Inferior parietal cortex (tissue), 1 donor: ENCODE measurements at regions not wholly inside any gene's neighbourhood (a gene's known extent, or its start where the extent isn't known, plus 50 kb on each side); places are given as distances from the start of the nearest gene placed in this dataset.
"Not testable (repeated sequence)": the region's sequence is repeated elsewhere in the genome, so short reads cannot be mapped to it uniquely, and the experiment has no call there.

Source experiments
- DNase-seq: peaks from one replicate; pipeline ENCODE4 v3.0.0-alpha.2; 2016; ENCODE audit errors: extremely low spot score

DNA sequence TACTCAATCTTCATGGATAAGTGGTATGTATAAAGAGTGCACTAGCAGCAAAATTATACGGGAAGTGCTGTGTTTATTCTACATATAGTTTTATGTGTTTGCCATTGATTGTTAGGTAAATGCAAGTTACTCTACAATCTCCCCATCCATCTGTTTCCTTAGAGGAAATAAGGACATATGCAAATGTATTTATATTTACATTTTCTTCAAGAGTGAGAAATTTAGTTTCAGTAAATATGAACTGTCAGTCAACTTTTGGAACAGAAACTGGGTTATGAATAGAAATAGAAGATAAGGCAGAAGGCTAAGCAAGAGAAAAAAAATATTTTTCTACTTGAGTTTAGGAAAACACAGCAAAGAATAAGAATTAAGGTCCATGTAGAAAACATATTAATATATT, 176.1 kb upstream of the KLHL1 start:
- no peak for DNase-seq

DNA sequence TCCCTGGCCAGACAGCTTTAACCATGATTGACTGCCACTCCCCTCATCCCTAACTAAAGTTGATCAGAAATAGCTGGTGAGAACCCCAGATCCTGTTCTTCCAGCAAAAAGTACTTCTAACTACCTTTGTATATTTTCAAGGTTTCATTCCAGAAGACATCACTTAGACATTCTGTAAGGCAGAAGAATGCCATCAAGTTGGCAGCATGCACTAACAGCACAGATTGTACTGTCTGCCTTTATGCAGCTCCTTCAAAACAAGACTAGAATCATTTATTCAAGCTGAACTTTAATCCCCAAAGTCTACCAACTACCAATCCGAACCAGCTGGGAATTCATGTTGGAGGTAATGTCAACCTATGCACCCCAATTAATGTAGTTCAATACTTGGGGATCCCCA, 167.6 kb upstream of the KLHL1 start:
- no peak for DNase-seq

- no peak for DNase-seq
Observed at GRCh38 chr13:70255406-70255991, 147.2 kb upstream of the KLHL1 start.

GRCh38 chr13:70253834-70254233, 145.6 kb upstream of the KLHL1 start:
- DNase-seq, result no peak

GRCh38 chr13:70253411-70253810, 145.2 kb upstream of the KLHL1 start:
- no peak for DNase-seq

DNA sequence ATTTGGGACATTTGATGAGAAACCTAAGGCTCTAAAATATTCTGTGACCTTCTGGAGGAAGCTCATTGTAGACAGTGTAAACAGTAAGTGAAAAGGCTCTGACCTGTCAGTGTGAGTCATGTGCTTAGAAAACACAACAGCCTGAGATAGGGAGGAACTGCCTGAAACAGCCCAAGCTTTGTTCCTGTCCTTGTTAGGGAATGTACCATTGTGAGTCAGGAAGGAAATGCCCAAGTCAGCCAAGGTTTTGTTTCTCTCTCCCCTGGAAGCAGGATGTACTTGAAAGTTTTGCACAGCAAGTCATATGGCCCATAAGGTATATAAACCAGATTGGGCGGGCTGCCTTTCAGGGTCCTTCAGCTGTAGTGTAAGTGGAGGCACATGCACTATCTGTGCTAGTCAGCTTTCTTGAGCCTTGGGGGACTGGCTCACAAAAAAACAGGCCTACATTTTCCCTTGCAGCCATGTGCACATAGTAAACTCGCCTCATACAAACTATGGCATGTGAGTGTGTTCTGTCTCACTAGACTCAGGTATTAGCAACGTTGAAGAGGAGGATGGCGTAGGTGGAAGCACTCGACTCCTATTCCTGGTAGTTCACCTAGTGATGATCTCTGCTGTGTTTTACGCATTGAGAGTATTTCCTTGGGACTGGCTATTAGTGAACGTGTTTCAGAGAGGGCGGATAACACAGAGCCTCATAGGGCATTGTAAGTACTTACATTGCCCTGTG, 141.2 kb upstream of the KLHL1 start:
- no peak for DNase-seq

DNA sequence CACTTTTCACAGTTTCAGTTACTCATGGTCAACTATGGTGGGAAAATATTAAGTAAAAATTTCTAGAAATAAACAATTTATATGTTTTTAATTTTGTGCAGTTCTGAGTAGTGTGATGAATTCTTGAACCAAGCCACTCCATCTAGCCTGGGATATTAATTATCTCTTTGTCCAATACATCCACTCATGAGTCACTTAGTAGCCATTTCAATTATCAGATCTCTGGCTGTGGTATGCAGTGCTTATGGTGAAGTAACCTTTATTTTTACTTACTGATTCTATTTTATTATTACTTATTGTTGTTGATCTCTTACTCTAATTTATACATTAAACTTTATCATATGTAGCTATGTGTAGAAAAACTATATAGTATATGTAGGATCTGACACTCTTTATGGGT, 128.9 kb upstream of the KLHL1 start:
- no peak for DNase-seq

DNA sequence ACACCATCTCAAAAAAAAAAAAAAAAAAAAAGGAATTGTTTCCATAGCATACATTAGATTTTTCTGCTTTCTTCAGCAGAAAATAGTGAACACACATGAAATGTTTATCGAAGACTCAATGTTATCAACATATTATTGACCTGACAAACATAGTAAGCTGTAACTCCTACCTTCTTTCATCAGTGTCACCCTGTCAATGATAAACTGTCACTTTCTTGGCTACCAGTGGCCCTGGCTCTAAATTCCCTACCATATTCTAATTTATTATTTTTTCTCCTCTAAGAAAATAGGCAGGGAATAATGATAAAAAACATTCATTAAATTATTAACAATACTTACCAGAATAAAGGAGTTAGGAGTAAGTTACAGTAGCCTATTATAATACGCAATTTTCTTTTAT, 127.3 kb upstream of the KLHL1 start:
- no peak for DNase-seq

GRCh38 chr13:70223911-70224310, 115.7 kb upstream of the KLHL1 start:
- no peak for DNase-seq

DNA sequence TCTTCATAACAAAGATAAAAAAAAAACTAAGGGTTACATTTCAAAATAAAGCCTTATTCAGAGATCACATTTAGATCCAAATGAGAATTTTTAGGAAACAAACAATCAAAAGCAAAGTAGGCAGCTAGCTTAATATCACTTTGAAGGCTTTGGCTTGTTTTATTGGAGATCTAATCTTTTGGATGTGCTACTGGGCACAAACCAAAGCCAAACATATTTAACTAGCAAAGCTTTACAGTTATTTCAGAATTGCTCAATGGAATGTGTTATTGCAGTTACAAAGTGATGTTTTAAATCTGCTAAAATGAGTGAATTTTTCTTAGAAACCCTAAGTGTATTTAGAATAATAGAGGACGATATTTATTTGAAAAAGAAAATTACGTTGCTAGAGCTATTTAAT, 114.7 kb upstream of the KLHL1 start:
- no peak for DNase-seq

DNA sequence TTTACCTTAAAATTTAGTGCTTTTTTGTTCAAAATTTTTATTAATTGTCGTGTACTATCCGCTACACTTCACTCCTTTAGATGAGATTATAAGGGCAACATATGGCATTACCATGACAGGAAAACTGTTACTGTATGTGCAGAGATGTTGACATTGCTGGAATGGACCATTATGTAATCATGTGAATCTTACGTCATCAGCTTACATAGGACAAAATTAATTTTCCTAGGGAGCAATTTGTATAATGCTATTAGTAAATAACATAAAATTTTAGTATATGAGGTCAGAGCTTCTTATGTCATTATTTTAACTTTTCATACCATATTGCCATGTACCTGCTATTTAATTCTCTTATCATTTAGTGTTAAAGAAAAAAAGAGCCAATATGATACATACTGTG, 110.4 kb upstream of the KLHL1 start:
- DNase-seq, result no peak

- not testable (repeated sequence) for DNase-seq
Observed at GRCh38 chr13:70208968-70209367, 100.7 kb upstream of the KLHL1 start.

DNA sequence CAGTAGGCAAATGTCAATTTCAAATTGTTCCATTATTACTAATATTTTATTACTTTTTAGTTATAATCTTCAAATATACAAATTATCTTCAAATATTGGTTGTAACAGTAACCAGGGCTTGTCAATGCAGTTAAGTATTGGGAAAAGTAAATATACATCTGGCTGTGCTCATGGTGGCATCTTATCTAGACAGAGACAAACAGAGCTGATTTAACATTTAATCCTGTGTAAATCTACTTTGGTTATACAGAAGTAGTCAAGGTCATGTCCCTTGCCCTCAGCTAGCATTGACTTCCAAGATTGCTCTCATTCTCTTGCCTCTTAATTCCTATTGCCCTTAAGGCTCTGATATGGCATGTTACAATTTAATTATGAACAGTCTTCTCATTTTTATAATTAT, 98.4 kb upstream of the KLHL1 start:
- DNase-seq, result no peak

- no peak for DNase-seq
Observed at GRCh38 chr13:70203661-70204229, 95.5 kb upstream of the KLHL1 start.

DNA sequence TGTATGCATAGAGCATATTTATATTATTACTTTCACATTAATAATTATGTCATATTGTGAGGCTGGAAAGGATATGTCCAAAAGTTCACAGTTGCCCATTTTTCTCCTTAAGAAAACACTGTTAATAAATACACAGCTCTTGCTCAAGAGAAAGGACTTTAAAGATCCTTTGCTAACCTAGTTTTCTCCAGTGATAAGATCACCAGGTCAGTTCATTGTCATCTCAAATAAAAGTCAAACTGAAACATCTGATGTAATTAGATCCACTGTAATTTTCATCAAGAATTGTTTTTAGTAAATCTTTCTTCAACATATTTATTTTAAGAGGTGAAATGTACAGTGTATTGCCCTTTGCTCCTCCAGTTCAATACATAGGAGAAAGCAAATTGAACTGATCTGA, 82.8 kb upstream of the KLHL1 start:
- DNase-seq, result no peak

DNA sequence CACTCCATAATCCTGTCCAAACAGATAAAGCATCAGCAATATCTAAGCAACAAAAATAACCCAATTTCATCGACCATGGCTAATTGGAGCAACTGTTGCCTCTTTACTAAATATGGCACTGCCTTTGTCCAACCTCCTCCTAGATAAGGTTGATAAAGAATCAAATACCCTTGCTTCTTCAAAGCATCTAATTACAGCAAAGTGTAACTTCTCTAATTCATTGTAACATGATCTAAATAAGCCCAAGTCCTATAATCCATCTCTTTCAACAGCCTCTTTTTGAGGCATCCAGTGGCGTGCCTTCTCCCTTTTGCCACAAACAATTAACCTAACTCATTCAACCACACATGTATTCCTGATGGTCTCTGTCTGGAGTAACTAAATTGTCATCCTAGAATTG, 81.7 kb upstream of the KLHL1 start:
- no peak for DNase-seq

GRCh38 chr13:70188567-70188966, 80.3 kb upstream of the KLHL1 start:
- DNase-seq, result no peak

DNA sequence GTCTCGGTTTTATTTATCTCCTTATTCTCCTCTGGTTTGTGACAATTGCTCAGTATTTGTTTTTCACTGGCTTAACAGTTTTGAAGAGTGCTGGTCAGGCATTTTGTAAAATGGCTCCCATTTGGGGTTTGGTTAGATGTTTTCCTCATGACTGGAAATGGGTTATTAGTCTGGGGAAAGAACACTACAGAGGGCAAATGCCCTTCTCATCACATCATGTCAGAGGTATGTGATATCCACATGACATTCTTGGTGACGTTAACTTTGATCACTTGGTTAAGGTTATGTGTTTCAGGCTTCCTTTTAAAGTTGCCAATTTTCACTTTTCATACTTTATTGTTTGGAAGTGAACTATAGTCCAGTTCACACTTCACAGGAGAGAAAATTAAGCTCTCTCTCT, 74.8 kb upstream of the KLHL1 start:
- DNase-seq, result no peak
